ENCODE measurements at regions not wholly inside any gene's neighbourhood (a gene's known extent, or its start where the extent isn't known, plus 50 kb on each side); places are given as distances from the start of the nearest gene placed in this dataset.

DNA sequence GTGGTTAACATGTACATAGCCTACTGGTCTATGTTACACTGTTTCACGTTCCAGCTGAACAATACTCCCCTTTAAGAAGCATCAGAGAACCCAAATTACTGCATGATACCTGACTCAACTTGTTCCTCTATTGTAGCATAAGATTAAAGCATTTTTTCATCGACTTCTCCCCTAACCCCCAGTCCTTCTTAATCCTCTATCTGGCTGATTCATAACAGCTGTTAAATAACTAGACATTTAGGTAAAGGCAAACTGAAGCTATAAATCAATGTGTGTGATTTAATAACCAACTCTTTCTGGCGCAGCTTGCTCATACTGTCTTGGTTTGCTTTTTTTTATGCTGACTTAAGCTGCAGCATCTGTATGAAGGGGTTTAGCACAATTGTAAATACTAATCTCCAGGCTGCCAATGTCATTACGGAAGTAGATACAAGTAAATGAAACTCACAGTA, 94.2 kb upstream of the MTAP start (continued):
- TF ChIP-seq, protein P1, sequence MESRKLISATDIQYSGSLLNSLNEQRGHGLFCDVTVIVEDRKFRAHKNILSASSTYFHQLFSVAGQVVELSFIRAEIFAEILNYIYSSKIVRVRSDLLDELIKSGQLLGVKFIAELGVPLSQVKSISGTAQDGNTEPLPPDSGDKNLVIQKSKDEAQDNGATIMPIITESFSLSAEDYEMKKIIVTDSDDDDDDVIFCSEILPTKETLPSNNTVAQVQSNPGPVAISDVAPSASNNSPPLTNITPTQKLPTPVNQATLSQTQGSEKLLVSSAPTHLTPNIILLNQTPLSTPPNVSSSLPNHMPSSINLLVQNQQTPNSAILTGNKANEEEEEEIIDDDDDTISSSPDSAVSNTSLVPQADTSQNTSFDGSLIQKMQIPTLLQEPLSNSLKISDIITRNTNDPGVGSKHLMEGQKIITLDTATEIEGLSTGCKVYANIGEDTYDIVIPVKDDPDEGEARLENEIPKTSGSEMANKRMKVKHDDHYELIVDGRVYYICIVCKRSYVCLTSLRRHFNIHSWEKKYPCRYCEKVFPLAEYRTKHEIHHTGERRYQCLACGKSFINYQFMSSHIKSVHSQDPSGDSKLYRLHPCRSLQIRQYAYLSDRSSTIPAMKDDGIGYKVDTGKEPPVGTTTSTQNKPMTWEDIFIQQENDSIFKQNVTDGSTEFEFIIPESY (IDR thresholded peaks at IDR 0.05), result no peak
- TF ChIP-seq SP1 (IDR thresholded peaks at IDR 0.05) (no peak), RAD21 (IDR thresholded peaks at IDR 0.05) (no peak), RXRA (IDR thresholded peaks at IDR 0.05) (no peak), YY1 (IDR thresholded peaks at IDR 0.05) (no peak)

- 49% methylated on average over 4 of the region's 4 CpGs for WGBS
- no peak for TF ChIP-seq RAD21 (IDR thresholded peaks at IDR 0.05)
- TF ChIP-seq, protein P2, sequence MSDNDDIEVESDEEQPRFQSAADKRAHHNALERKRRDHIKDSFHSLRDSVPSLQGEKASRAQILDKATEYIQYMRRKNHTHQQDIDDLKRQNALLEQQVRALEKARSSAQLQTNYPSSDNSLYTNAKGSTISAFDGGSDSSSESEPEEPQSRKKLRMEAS (IDR thresholded peaks at IDR 0.05), result no peak
- no peak for TF ChIP-seq EGR1 (IDR thresholded peaks at IDR 0.05; ENCODE audit: low read depth in 2 of 2)
- H3K27me3 ChIP-seq (ENCODE audit: control insufficient read depth in 4 of 4, insufficient read depth in 4 of 4, low read length in 3 of 4), result peaks cover 0 to 7% (median 0%) of the 10 kb centered on the region in 4 donors
- DNase-seq (ENCODE audit: low spot score), result no peak
- no peaks in the 10 kb centered on the region for H3K4me1 ChIP-seq (ENCODE audit: control insufficient read depth in 4 of 4, insufficient read depth in 4 of 4, low read length in 3 of 4)
- no peaks in the 10 kb centered on the region for H3K9me3 ChIP-seq (ENCODE audit: control insufficient read depth in 4 of 4, low read length in 3 of 4)
- H3K4me3 ChIP-seq (ENCODE audit: low read depth in 1 of 3, low read length in 3 of 3), result no peak overlapping the region
- H3K9ac ChIP-seq (ENCODE audit: low read depth in 1 of 2, low read length in 2 of 2), result no peak overlapping the region
- no peak overlapping the region for H3K27ac ChIP-seq (ENCODE audit: low read depth in 1 of 2, low read length in 2 of 2)
- no peaks in the 10 kb centered on the region for H3K36me3 ChIP-seq (ENCODE audit: control insufficient read depth in 4 of 4, insufficient read depth in 3 of 4, low read depth in 1 of 4, low read length in 3 of 4)
Observed at GRCh38 chr9:21708856-21709255, 93.6 kb upstream of the MTAP start.

GRCh38 chr9:21709464-21710058, 92.9 kb upstream of the MTAP start:
- Histone ChIP-seq H3K27ac (ENCODE audit: low read depth in 1 of 2, low read length in 2 of 2) (no peak overlapping the region), H3K36me3 (ENCODE audit: control insufficient read depth in 4 of 4, insufficient read depth in 3 of 4, low read depth in 1 of 4, low read length in 3 of 4) (no peaks in the 10 kb centered on the region), H3K4me1 (ENCODE audit: control insufficient read depth in 4 of 4, insufficient read depth in 4 of 4, low read length in 3 of 4) (no peaks in the 10 kb centered on the region), H3K9ac (ENCODE audit: low read depth in 1 of 2, low read length in 2 of 2) (no peak overlapping the region), H3K27me3 (ENCODE audit: control insufficient read depth in 4 of 4, insufficient read depth in 4 of 4, low read length in 3 of 4) (peaks cover 0 to 7% (median 0%) of the 10 kb centered on the region in 4 donors), H3K9me3 (ENCODE audit: control insufficient read depth in 4 of 4, low read length in 3 of 4) (no peaks in the 10 kb centered on the region), H3K4me3 (ENCODE audit: low read depth in 1 of 3, low read length in 3 of 3) (no peak overlapping the region)
- TF ChIP-seq RAD21 (IDR thresholded peaks at IDR 0.05) (peak; percentile 59 to 70), EGR1 (IDR thresholded peaks at IDR 0.05; ENCODE audit: low read depth in 2 of 2) (no peak), REST (IDR thresholded peaks at IDR 0.05) (no peak)
- TF ChIP-seq, protein P3, sequence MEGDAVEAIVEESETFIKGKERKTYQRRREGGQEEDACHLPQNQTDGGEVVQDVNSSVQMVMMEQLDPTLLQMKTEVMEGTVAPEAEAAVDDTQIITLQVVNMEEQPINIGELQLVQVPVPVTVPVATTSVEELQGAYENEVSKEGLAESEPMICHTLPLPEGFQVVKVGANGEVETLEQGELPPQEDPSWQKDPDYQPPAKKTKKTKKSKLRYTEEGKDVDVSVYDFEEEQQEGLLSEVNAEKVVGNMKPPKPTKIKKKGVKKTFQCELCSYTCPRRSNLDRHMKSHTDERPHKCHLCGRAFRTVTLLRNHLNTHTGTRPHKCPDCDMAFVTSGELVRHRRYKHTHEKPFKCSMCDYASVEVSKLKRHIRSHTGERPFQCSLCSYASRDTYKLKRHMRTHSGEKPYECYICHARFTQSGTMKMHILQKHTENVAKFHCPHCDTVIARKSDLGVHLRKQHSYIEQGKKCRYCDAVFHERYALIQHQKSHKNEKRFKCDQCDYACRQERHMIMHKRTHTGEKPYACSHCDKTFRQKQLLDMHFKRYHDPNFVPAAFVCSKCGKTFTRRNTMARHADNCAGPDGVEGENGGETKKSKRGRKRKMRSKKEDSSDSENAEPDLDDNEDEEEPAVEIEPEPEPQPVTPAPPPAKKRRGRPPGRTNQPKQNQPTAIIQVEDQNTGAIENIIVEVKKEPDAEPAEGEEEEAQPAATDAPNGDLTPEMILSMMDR (IDR thresholded peaks at IDR 0.05; ENCODE audit: low read depth, low read length, missing input control), result peak; percentile 72
- peak; percentile 49 for DNase-seq (ENCODE audit: low spot score)
- 44% methylated on average over 5 of the region's 5 CpGs for WGBS

Measured in liver (tissue), 8 donors.